Chondrocyte (in vitro differentiated cells): ENCODE measurements at regions not wholly inside any gene's neighbourhood (a gene's known extent, or its start where the extent isn't known, plus 50 kb on each side); places are given as distances from the start of the nearest gene placed in this dataset.
A peak's percentile ranks its signal among the peaks of the same experiment; 100 is the strongest.
"Not testable (repeated sequence)": the region's sequence is repeated elsewhere in the genome, so short reads cannot be mapped to it uniquely, and the experiment has no call there.

ENCODE experiments used
- DNase-seq: peaks from one replicate; pipeline ENCODE4 v3.0.0; 2021; ENCODE audit warnings: mixed read lengths, low spot score
- H3K27ac Mint-ChIP-seq: one replicate; pipeline ENCODE4 v1.8.0; 2021; ENCODE audit warnings: mild to moderate bottlenecking, moderate library complexity, mixed read lengths; ENCODE audit not compliant: unreplicated experiment
- H3K27me3 Mint-ChIP-seq: 2 replicates; pipeline ENCODE4 v1.8.0; 2021; ENCODE audit warnings: low read depth, mixed read lengths
- H3K36me3 Mint-ChIP-seq: 2 replicates; pipeline ENCODE4 v1.8.0; 2021; ENCODE audit warnings: low read depth, mixed read lengths
- H3K4me1 Mint-ChIP-seq: 2 replicates; pipeline ENCODE4 v1.8.0; 2021; ENCODE audit warnings: low read depth, mild to moderate bottlenecking, mixed read lengths
- H3K4me3 Mint-ChIP-seq: one replicate; pipeline ENCODE4 v1.8.0; 2021; ENCODE audit warnings: mild to moderate bottlenecking, moderate library complexity, mixed read lengths; ENCODE audit not compliant: unreplicated experiment
- H3K9me3 Mint-ChIP-seq: 2 replicates; pipeline ENCODE4 v1.8.0; 2021; ENCODE audit warnings: low read depth, mixed read lengths
- CTCF ChIP-seq: fragments of 200-600 bp; sonication (generic); IDR thresholded peaks from 2 replicates; pipeline ENCODE4 v1.5.0; 2021; ENCODE audit warnings: antibody characterized with exemption, mild to moderate bottlenecking, moderate library complexity

GRCh38 chr12:80019691-80020090 is 79.6 kb upstream of the OTOGL start:
- Mint-ChIP-seq H3K27ac (no peak overlapping the region), H3K4me1 (peaks cover 30% of the 10 kb centered on the region), H3K36me3 (peaks cover 5% of the 10 kb centered on the region)

GRCh38 chr12:80018119-80018518 is 81.2 kb upstream of the OTOGL start:
- TF ChIP-seq CTCF: no peak
- no peak for DNase-seq
- Mint-ChIP-seq H3K27me3 (no peaks in the 10 kb centered on the region), H3K4me3 (no peak overlapping the region), H3K4me1 (peaks cover 30% of the 10 kb centered on the region), H3K9me3 (peaks cover 6% of the 10 kb centered on the region), H3K36me3 (peaks cover 2% of the 10 kb centered on the region), H3K27ac (peak overlapping the region; percentile 55)

More at GRCh38 chr12:80019691-80020090, 79.6 kb upstream of the OTOGL start:
- Mint-ChIP-seq H3K27me3 (no peaks in the 10 kb centered on the region), H3K9me3 (peaks cover 9% of the 10 kb centered on the region), H3K4me3 (no peak overlapping the region)
- TF ChIP-seq CTCF: no peak
- DNase-seq: no peak

GRCh38 chr12:80017261-80017870 is 82.0 kb upstream of the OTOGL start:
- H3K4me3 Mint-ChIP-seq: no peak overlapping the region
- peaks cover 30% of the 10 kb centered on the region for H3K4me1 Mint-ChIP-seq
- TF ChIP-seq CTCF: no peak
- H3K9me3 Mint-ChIP-seq: peaks cover 5% of the 10 kb centered on the region
- no peaks in the 10 kb centered on the region for H3K27me3 Mint-ChIP-seq
- DNase-seq: no peak
- peaks cover 1% of the 10 kb centered on the region for H3K36me3 Mint-ChIP-seq
- peak overlapping the region; percentile 59 for H3K27ac Mint-ChIP-seq

- Mint-ChIP-seq H3K4me1 (peaks cover 30% of the 10 kb centered on the region), H3K9me3 (no peaks in the 10 kb centered on the region), H3K27ac (peak overlapping the region; percentile 59), H3K4me3 (no peak overlapping the region), H3K27me3 (no peaks in the 10 kb centered on the region), H3K36me3 (no peaks in the 10 kb centered on the region)
- TF ChIP-seq CTCF: no peak
- DNase-seq: no peak
These were observed 81.8 kb upstream of the PPP1R12A start for GRCh38 chr12:80016684-80017083.

- TF ChIP-seq CTCF: no peak
- H3K27ac Mint-ChIP-seq: no peak overlapping the region
- H3K36me3 Mint-ChIP-seq: no peaks in the 10 kb centered on the region
- H3K27me3 Mint-ChIP-seq: no peaks in the 10 kb centered on the region
- no peak for DNase-seq
- peaks cover 30% of the 10 kb centered on the region for H3K4me1 Mint-ChIP-seq
- H3K4me3 Mint-ChIP-seq: no peak overlapping the region
- H3K9me3 Mint-ChIP-seq: no peaks in the 10 kb centered on the region
These were observed 80.8 kb upstream of the PPP1R12A start for GRCh38 chr12:80015660-80016059.

GRCh38 chr12:80003744-80004143 is 68.8 kb upstream of the PPP1R12A start:
- not testable (repeated sequence) for H3K4me3 Mint-ChIP-seq, H3K27me3 Mint-ChIP-seq, DNase-seq, H3K36me3 Mint-ChIP-seq, H3K4me1 Mint-ChIP-seq, H3K9me3 Mint-ChIP-seq, H3K27ac Mint-ChIP-seq
